ENCODE measurements at regions not wholly inside any gene's neighbourhood (a gene's known extent, or its start where the extent isn't known, plus 50 kb on each side); places are given as distances from the start of the nearest gene placed in this dataset.

DNA sequence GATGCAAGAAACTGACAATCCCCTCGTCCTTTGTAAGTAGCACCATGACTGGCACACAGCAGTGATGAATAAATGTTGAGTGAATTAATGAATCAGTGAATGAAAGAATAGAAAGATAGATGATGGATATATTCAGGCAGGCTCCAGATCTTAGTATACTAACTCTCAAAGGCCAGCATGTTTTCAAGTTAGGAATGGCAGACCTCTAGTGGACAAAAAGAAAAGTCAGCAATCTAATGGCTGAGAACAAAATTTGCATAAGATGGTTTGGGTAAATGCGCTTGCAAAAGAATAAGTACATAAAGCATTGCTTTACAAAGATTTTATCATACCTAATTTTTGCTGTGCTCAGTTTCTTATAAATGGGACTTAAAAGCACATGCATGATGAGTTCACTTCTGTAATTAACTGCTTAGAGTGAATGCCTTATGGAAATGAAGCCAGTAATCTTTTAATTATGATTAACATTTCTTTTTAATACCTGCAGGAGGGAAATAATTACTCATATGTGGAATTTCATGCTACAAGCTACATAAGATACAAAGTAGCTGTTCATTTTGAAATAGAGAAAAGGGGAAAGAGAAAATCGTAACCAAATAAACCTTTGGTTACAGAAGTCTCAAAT is 126.9 kb upstream of the GPRIN3 start:
- TF ChIP-seq, protein P1, sequence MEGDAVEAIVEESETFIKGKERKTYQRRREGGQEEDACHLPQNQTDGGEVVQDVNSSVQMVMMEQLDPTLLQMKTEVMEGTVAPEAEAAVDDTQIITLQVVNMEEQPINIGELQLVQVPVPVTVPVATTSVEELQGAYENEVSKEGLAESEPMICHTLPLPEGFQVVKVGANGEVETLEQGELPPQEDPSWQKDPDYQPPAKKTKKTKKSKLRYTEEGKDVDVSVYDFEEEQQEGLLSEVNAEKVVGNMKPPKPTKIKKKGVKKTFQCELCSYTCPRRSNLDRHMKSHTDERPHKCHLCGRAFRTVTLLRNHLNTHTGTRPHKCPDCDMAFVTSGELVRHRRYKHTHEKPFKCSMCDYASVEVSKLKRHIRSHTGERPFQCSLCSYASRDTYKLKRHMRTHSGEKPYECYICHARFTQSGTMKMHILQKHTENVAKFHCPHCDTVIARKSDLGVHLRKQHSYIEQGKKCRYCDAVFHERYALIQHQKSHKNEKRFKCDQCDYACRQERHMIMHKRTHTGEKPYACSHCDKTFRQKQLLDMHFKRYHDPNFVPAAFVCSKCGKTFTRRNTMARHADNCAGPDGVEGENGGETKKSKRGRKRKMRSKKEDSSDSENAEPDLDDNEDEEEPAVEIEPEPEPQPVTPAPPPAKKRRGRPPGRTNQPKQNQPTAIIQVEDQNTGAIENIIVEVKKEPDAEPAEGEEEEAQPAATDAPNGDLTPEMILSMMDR (IDR thresholded peaks at IDR 0.05), result peak; percentile 48 to 82 (median 65)
- TF ChIP-seq POLR2A (IDR thresholded peaks at IDR 0.05), result no peak

All from thyroid gland (tissue), 4 donors.